Calu3 (cell line): ENCODE measurements at regions not wholly inside any gene's neighbourhood (a gene's known extent, or its start where the extent isn't known, plus 50 kb on each side); places are given as distances from the start of the nearest gene placed in this dataset.
"Not testable (repeated sequence)": the region's sequence is repeated elsewhere in the genome, so short reads cannot be mapped to it uniquely, and the experiment has no call there.

Source experiments
- BruUV-seq: library from RNA; stranded (reverse); fragments of 400-500 nt; replicated peaks from 2 replicates; lab custom pipeline; 2021; lab: Mats Ljungman, UMichigan
- CTCF ChIA-PET: fragments of 300-600 bp; sonication (Branson Sonifier 250); formaldehyde crosslinking; loops from one replicate; lab custom pipeline; 2022; ENCODE audit warnings: antibody characterized with exemption; lab: Charles Lee
- DNase-seq: peaks from one replicate; pipeline ENCODE4 v3.0.0; 2022
- H3K27ac Mint-ChIP-seq: one replicate; pipeline ENCODE4 v1.8.0; 2022; ENCODE audit warnings: mixed read lengths; ENCODE audit not compliant: unreplicated experiment
- H3K27me3 Mint-ChIP-seq: one replicate; pipeline ENCODE4 v1.8.0; 2022; ENCODE audit warnings: mixed read lengths; ENCODE audit not compliant: unreplicated experiment
- H3K36me3 Mint-ChIP-seq: one replicate; pipeline ENCODE4 v1.8.0; 2022; ENCODE audit warnings: mild to moderate bottlenecking, moderate library complexity, mixed read lengths; ENCODE audit not compliant: insufficient read depth, unreplicated experiment
- H3K4me1 Mint-ChIP-seq: one replicate; pipeline ENCODE4 v1.8.0; 2022; ENCODE audit warnings: mild to moderate bottlenecking, low read depth, mixed read lengths; ENCODE audit not compliant: unreplicated experiment
- H3K4me3 Mint-ChIP-seq: one replicate; pipeline ENCODE4 v1.8.0; 2022; ENCODE audit warnings: mild to moderate bottlenecking, low read depth, moderate library complexity, mixed read lengths; ENCODE audit not compliant: unreplicated experiment
- H3K9me3 Mint-ChIP-seq: one replicate; pipeline ENCODE4 v1.8.0; 2022; ENCODE audit warnings: low read depth, mixed read lengths; ENCODE audit not compliant: unreplicated experiment
- CTCF ChIP-seq: fragments of 200-600 bp; IDR thresholded peaks from one replicate; pipeline ENCODE4 v1.8.0; 2022; ENCODE audit warnings: antibody characterized with exemption; ENCODE audit not compliant: unreplicated experiment
- intact Hi-C: fragments of 100-400 bp; cut with micrococcal nuclease; formaldehyde crosslinking; loops from one replicate; pipeline ENCODE4 v1.10.0; 2022; ENCODE audit not compliant: unreplicated experiment

GRCh38 chr15:77834276-77834990, 201.7 kb upstream of the LINGO1 start:
- H3K27ac Mint-ChIP-seq = no peak overlapping the region
- CTCF ChIA-PET = interaction anchor here (0.5 kb wide), 1 partner anchor 23 kb away, joined by 5 read pairs; no protein-coding TSS in a partner anchor
- TF ChIP-seq CTCF = no peak
- BruUV-seq = no TSS peak
- intact Hi-C loops = no loop called here
- no peaks in the 10 kb centered on the region for H3K4me1 Mint-ChIP-seq
- H3K27me3 Mint-ChIP-seq = peaks cover 92% of the 10 kb centered on the region
- no peaks in the 10 kb centered on the region for H3K9me3 Mint-ChIP-seq
- H3K4me3 Mint-ChIP-seq = no peak overlapping the region
- H3K36me3 Mint-ChIP-seq = peaks cover 4% of the 10 kb centered on the region
- DNase-seq = no peak

- CTCF ChIA-PET = no interaction called here
- DNase-seq = no peak
- Mint-ChIP-seq H3K36me3 (peaks cover 4% of the 10 kb centered on the region), H3K9me3 (no peaks in the 10 kb centered on the region), H3K27me3 (peaks cover 89% of the 10 kb centered on the region), H3K27ac (no peak overlapping the region), H3K4me3 (no peak overlapping the region), H3K4me1 (no peaks in the 10 kb centered on the region)
- no peak for TF ChIP-seq CTCF
- intact Hi-C loops = no loop called here
- no TSS peak for BruUV-seq
Measured at GRCh38 chr15:77832874-77833273, 200.2 kb upstream of the LINGO1 start.

GRCh38 chr15:77831986-77832385, 199.3 kb upstream of the LINGO1 start:
- intact Hi-C loops = no loop called here
- BruUV-seq = no TSS peak
- Mint-ChIP-seq H3K27me3 (peaks cover 89% of the 10 kb centered on the region), H3K4me1 (no peaks in the 10 kb centered on the region), H3K27ac (no peak overlapping the region), H3K4me3 (no peak overlapping the region), H3K9me3 (no peaks in the 10 kb centered on the region), H3K36me3 (peaks cover 4% of the 10 kb centered on the region)
- TF ChIP-seq CTCF = no peak
- no peak for DNase-seq
- CTCF ChIA-PET = interaction anchor here (0.5 kb wide), 1 partner anchor 11 kb away, joined by 3 read pairs; no protein-coding TSS in a partner anchor

- H3K36me3 Mint-ChIP-seq = no peaks in the 10 kb centered on the region
- BruUV-seq = no TSS peak
- CTCF ChIA-PET = no interaction called here
- peaks cover 89% of the 10 kb centered on the region for H3K27me3 Mint-ChIP-seq
- no peaks in the 10 kb centered on the region for H3K9me3 Mint-ChIP-seq
- no peaks in the 10 kb centered on the region for H3K4me1 Mint-ChIP-seq
- no peak for TF ChIP-seq CTCF
- H3K27ac Mint-ChIP-seq = no peak overlapping the region
- H3K4me3 Mint-ChIP-seq = no peak overlapping the region
- no peak for DNase-seq
- intact Hi-C loops = no loop called here
Measured at GRCh38 chr15:77830051-77830468, 197.3 kb upstream of the LINGO1 start.

GRCh38 chr15:77829331-77829730, 196.6 kb upstream of the LINGO1 start:
- BruUV-seq, H3K36me3 Mint-ChIP-seq, intact Hi-C loops, H3K4me3 Mint-ChIP-seq, DNase-seq, H3K27ac Mint-ChIP-seq, H3K4me1 Mint-ChIP-seq, H3K9me3 Mint-ChIP-seq, CTCF ChIA-PET: not testable (repeated sequence)
- H3K27me3 Mint-ChIP-seq = peaks cover 89% of the 10 kb centered on the region
